C4-2B (cell line): ENCODE measurements at regions not wholly inside any gene's neighbourhood (a gene's known extent, or its start where the extent isn't known, plus 50 kb on each side); places are given as distances from the start of the nearest gene placed in this dataset.

Experiments
- CTCF ChIP-seq: fragments of 450-650 bp; conservative IDR thresholded peaks from 2 replicates; pipeline ENCODE4 v1.5.1; 2017; ENCODE audit warnings: mild to moderate bottlenecking
- ZFX ChIP-seq: fragments of 450-650 bp; IDR thresholded peaks from 2 replicates; pipeline ENCODE4 v1.6.1; 2017

GRCh38 chr1:57544345-57544744 is 120.5 kb upstream of the DAB1 start:
- no peak for TF ChIP-seq CTCF
- TF ChIP-seq ZFX: no peak
